ENCODE measurements at regions not wholly inside any gene's neighbourhood (a gene's known extent, or its start where the extent isn't known, plus 50 kb on each side); places are given as distances from the start of the nearest gene placed in this dataset.
"Not testable (repeated sequence)": the region's sequence is repeated elsewhere in the genome, so short reads cannot be mapped to it uniquely, and the experiment has no call there.

DNA sequence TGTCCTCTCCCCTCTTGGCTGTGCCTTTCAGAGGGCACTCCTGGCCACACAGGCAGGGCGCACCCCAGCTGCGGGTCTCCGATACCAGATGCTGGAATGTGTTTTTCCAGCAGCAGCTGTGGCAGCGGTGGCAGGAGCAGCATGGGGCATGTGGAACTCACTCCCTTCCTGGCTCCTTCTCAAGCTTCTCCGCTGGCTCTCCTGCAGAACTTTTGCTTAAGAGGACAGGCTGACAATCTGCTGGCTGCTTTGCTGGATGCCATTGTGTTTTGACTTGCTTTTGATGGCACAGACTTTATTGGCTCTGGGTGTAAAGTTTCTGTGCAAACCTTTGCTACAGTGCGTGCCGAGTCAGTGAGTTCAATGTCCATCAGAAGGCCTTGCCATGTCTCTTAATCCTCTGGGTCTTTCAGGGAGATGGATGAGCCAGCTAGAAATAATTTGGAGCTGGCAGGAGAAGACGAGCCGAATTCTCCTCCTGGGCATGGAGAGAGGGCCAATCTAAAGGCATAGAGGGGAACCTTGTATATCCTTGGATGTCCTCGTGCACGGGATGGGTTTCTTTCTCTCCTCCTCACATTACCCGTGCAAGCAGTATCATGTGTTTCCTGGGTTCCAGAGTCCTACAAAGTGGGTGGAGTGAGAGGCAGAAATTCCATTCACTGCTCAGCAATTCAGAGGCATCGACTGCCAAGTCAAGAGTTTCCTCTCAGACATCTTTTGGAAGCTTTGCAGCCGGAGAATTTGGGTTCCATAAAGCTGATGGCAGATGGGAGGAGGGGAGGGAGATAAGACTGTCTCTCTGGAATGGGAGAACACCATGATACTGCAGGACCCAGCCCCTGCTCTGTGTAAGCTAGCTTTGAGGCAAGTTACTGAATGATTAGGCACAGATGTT, 231.2 kb downstream of the FGF9 start:
- H3K4me3 Mint-ChIP-seq: no peak overlapping the region
- ATAC-seq: no peak
- DNase-seq: no peak
- H3K9me3 Mint-ChIP-seq: no peaks in the 10 kb centered on the region
- no peak overlapping the region for H3K27ac Mint-ChIP-seq
- no peaks in the 10 kb centered on the region for H3K36me3 Mint-ChIP-seq (ENCODE audit: low read depth)
- no peaks in the 10 kb centered on the region for H3K4me1 Mint-ChIP-seq
- H3K27me3 Mint-ChIP-seq: no peaks in the 10 kb centered on the region

DNA sequence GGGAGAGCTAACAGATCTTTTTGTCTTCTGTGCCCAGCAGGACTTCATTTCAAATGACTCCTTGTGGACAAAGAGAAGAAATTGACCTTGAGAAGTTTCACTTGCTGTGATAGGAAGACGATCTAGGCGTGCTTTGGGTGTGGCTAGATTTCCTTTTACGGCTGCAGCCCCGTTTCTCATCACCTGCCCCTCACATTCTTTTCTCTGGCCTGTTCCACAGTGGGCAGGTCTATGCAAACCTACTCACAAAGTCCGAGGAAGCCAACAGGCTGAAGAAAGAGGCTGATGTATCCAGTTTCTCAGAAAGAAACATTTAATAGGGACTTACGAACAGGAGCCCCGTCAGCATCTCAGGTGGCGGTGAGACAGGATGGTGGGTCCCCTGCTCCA, 231.8 kb downstream of the FGF9 start:
- Mint-ChIP-seq H3K36me3 (ENCODE audit: low read depth) (no peaks in the 10 kb centered on the region), H3K27ac (no peak overlapping the region), H3K9me3 (no peaks in the 10 kb centered on the region), H3K27me3 (no peaks in the 10 kb centered on the region), H3K4me3 (no peak overlapping the region), H3K4me1 (no peaks in the 10 kb centered on the region)
- ATAC-seq (no peak), DNase-seq (no peak)

DNA sequence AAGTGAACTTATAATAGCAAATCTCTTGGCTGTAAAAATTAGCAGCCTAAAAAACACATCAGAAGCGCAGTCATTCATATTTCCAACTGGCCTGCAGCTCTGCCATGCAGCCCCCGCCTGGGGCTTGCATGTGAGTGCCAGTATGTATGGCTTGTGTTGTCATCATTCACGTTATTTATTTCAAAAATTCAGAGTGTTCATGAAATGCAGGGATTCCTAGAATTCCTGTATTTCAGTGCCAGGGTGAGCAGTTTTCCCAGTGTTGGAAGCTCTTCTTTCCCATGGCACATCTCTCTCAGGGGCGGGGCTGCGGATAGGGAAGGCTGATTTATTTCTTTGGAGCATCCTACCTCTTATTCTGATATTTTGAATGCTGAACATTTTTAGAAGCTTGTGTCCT, 234.6 kb downstream of the FGF9 start:
- Mint-ChIP-seq H3K4me1 (no peaks in the 10 kb centered on the region), H3K27ac (no peak overlapping the region), H3K27me3 (no peaks in the 10 kb centered on the region), H3K36me3 (ENCODE audit: low read depth) (no peaks in the 10 kb centered on the region), H3K9me3 (no peaks in the 10 kb centered on the region), H3K4me3 (no peak overlapping the region)
- DNase-seq (no peak), ATAC-seq (no peak)

DNA sequence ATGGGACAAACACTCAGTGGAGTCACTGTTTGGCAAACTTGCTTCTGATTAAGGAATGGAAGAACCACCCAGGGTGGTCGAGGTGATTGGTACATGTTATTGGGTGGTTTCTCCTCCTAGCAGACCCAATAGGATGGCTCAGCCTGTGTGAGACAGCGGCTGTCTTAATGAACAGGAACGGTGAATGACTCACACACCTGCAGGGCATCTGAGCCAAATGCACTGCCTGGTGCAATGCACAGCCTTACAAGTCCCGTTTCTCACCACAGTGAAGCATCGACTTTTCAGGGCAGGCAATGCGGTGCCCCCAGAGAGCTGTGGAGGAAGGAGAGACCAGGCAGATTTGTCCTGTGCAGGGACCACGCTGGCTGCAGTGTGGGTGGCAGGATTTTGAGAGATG, 238.5 kb downstream of the FGF9 start:
- DNase-seq (no peak), ATAC-seq (no peak)
- Mint-ChIP-seq H3K9me3 (no peaks in the 10 kb centered on the region), H3K4me3 (no peak overlapping the region), H3K4me1 (no peaks in the 10 kb centered on the region), H3K27ac (no peak overlapping the region), H3K27me3 (no peaks in the 10 kb centered on the region), H3K36me3 (ENCODE audit: low read depth) (no peaks in the 10 kb centered on the region)

DNA sequence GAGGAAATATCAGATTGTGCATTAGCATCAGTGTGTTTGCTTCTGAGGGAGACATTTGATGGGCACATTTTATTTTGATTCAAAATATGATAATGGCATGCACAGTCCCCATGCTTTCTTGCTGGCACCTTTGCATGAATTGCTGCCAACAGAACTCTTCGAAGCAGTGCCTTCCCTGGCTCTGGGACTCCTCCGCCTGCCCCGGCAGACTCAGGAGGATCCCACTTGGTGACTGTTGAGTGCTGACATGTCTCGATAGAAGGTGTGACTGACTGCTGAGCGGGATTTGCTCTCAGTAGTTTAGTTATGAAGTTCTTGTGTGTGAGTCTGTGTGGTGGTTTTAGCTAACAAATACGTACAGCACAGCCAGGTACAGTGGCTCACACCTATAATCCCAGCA, 239.7 kb downstream of the FGF9 start:
- ATAC-seq: no peak
- no peaks in the 10 kb centered on the region for H3K36me3 Mint-ChIP-seq (ENCODE audit: low read depth)
- DNase-seq: no peak
- no peaks in the 10 kb centered on the region for H3K27me3 Mint-ChIP-seq
- H3K9me3 Mint-ChIP-seq: no peaks in the 10 kb centered on the region
- no peaks in the 10 kb centered on the region for H3K4me1 Mint-ChIP-seq
- no peak overlapping the region for H3K4me3 Mint-ChIP-seq
- H3K27ac Mint-ChIP-seq: no peak overlapping the region

DNA sequence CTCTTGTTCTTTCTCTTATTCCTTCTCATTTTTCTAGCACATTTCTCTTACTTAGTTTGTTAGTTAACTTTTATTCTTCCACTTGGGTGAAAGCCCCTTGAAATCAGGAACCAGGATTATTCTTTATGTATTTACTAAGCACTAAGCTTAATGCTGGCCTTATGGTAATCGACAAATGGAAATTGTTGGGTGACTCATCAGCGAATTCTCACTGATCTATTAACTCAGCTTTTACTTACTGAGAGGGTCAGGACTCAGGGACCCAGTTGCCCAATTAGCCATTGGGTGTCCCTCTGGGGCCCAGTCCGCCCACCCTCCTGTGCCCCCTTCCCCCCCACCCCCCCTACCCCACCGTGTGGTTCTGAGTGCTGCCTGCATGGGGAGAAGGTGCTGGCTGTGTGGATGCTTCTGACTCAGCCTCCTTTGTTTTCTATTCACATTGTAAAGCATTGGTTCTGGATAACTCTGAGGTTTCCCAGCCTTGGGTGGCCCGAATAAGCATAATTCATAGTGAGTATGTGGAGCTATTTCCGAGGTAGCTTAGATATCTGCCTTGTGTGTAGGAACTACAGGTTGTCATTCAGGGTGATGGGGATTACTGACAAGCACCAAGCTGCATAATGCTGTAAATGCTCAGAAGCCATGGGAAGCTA, 240.9 kb downstream of the FGF9 start:
- H3K27me3 Mint-ChIP-seq: no peaks in the 10 kb centered on the region
- H3K27ac Mint-ChIP-seq: no peak overlapping the region
- ATAC-seq: no peak
- no peaks in the 10 kb centered on the region for H3K4me1 Mint-ChIP-seq
- H3K4me3 Mint-ChIP-seq: no peak overlapping the region
- H3K36me3 Mint-ChIP-seq (ENCODE audit: low read depth): no peaks in the 10 kb centered on the region
- DNase-seq: no peak
- no peaks in the 10 kb centered on the region for H3K9me3 Mint-ChIP-seq

DNA sequence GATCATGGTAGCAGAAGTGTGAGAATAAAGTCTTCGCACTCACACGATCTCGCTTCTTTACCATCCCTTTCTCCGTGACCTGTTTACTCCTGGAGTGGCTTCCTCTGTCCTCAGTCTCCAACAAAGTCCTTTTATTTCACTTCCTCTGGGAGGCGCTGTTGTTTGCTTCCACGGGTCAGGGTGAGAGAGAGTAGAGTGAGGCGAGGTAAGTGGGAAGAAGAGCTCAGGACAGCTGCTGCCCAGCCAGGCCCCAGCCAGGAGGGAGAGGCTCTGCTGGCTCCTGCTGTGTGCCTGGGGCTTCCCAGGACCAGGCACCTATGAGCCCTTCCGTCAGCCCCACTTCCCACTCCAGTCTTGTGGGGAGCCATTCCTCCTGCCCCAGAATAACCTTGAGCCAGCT, 242.1 kb downstream of the FGF9 start:
- no peak overlapping the region for H3K27ac Mint-ChIP-seq
- no peaks in the 10 kb centered on the region for H3K36me3 Mint-ChIP-seq (ENCODE audit: low read depth)
- peak; percentile 14 for DNase-seq
- H3K9me3 Mint-ChIP-seq: peaks cover 3% of the 10 kb centered on the region
- no peak overlapping the region for H3K4me3 Mint-ChIP-seq
- no peaks in the 10 kb centered on the region for H3K4me1 Mint-ChIP-seq
- no peaks in the 10 kb centered on the region for H3K27me3 Mint-ChIP-seq
- ATAC-seq: peak; percentile 20

DNA sequence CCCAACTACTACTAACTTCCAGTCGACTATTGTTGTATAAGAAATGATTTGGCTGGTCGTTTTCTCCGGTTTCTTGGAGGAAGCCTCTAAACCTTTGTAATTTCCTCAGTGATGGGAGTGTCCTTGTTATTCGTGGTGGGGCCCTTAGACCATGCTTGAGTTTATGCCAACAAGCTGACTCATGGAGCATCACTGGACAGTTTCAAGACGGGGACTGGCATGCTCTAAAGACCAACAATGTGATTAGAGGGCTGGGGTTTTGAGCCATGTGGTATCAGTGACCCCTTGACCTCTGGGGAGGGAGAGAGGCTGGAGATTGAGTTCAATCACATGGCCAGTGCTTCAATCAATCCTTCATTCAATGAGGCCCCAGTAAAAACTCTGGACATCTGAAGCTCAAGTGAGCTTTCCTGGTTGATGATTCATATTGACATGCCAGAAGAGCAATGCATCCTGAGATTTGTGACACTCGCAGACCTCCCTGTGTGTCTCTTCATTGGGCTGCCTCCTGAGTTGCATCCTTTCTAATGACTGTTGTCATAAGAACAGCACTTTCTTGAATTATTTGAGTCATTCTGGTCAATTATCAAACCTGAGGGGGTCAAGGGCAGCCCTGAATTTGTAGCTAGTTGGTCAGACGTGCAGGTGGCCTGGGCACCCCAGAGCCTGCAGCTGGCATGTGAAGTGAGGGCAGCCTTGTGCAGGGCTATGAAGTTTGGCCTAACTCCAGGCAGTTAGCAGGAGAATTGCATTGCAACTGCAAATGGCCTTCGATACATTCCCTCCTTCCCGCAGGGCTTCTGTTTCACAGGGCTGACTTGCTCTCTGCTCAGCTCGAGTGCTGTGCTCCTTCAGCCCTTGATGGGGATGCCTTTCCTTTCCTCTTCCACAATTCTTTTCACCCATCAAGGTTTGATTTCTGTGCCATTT, 246.5 kb downstream of the FGF9 start:
- H3K36me3 Mint-ChIP-seq (ENCODE audit: low read depth): no peaks in the 10 kb centered on the region
- H3K9me3 Mint-ChIP-seq: peaks cover 3% of the 10 kb centered on the region
- no peak for ATAC-seq
- DNase-seq: no peak
- H3K4me1 Mint-ChIP-seq: no peaks in the 10 kb centered on the region
- no peaks in the 10 kb centered on the region for H3K27me3 Mint-ChIP-seq
- no peak overlapping the region for H3K4me3 Mint-ChIP-seq
- H3K27ac Mint-ChIP-seq: no peak overlapping the region

DNA sequence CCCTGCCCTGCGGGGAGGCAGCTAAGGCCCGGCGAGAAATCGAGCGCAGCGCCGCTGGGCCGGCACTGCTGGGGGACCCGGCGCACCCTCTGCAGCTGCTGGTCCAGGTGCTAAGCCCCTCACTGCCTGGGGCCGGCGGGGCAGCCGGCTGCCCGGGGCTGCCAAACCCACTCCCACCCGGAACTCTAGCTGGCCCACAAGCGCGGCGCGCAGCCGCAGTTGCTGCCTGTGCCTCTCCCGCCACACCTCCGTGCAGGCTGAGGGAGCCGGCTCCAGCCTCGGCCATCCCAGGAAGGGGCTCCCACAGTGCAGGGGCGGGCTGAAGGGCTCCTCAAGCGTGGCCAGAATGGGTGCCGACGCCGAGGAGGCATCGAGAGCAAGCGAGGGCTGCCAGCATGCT, 249.9 kb downstream of the FGF9 start:
- H3K4me1 Mint-ChIP-seq; H3K9me3 Mint-ChIP-seq; H3K36me3 Mint-ChIP-seq (ENCODE audit: low read depth); H3K4me3 Mint-ChIP-seq; ATAC-seq; H3K27ac Mint-ChIP-seq; DNase-seq; H3K27me3 Mint-ChIP-seq: not testable (repeated sequence)

DNA sequence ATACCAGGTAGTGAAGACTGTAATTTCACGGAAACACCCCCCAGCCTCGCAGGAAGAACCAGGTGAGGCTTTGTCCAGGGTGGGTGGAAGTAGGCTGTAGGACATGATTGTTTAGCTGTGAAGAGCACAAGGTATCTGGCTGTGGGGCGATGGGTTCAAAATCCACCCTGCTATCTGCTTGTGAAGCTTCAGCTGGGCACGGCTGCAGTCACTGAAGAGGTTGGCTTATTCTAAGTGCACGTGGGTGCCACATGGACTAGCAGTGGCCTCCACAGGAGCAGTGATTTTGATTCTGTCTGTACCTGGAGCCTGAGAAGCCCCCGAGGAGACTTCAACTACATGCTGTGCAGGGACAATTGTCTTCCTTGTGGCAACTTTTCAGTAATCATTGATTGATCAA, 254.1 kb downstream of the FGF9 start:
- H3K9me3 Mint-ChIP-seq: no peaks in the 10 kb centered on the region

DNA sequence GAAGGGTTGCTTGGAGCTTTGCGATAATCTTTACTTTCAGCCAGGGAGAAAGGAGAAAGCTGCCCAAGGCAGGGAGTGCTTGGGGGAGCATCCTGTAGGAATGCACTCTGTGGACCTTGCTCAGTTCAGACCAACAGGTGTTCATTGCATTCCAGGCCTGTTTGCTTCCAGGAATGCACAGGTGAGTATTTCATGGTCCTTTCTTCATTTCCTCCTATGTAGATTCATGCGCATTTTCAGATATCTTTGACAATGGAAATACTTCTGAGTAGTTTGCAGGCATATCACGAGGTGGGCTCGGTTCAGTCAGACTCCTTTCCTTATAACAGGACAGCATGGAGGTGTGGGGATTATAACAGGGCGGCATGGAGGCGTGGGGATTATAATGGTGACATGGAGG, 254.8 kb downstream of the FGF9 start:
- Mint-ChIP-seq H3K4me3 (no peak overlapping the region), H3K4me1 (no peaks in the 10 kb centered on the region), H3K9me3 (no peaks in the 10 kb centered on the region), H3K36me3 (ENCODE audit: low read depth) (no peaks in the 10 kb centered on the region), H3K27ac (no peak overlapping the region), H3K27me3 (peaks cover 2% of the 10 kb centered on the region)
- DNase-seq (no peak), ATAC-seq (no peak)

More for the DNA sequence above, 254.1 kb downstream of the FGF9 start:
- no peak overlapping the region for H3K4me3 Mint-ChIP-seq
- DNase-seq: no peak
- H3K27ac Mint-ChIP-seq: no peak overlapping the region
- H3K4me1 Mint-ChIP-seq: no peaks in the 10 kb centered on the region
- H3K36me3 Mint-ChIP-seq (ENCODE audit: low read depth): no peaks in the 10 kb centered on the region
- ATAC-seq: no peak
- peaks cover 2% of the 10 kb centered on the region for H3K27me3 Mint-ChIP-seq

DNA sequence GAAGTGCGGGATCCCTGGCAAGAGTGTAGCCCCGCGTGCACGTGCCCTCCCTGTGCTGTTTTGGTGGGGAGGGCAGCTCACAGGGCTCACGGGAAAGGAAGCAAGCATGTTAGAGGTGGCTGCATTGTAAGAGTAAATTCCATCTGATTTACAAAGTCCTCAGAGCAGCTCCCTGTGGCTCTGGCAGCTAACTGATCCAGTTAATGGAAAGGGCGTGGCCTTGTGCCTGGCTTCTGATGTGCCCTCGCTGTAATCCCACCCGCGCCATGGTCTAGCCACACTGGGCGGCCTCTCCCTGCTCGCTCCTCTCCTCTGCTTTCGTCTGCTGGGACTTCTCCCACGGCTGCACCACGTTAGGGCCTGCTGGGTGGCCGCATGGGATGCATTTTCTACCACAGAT, 258.5 kb downstream of the FGF9 start:
- Mint-ChIP-seq H3K9me3 (no peaks in the 10 kb centered on the region), H3K27me3 (no peaks in the 10 kb centered on the region), H3K36me3 (ENCODE audit: low read depth) (no peaks in the 10 kb centered on the region), H3K4me1 (no peaks in the 10 kb centered on the region), H3K27ac (no peak overlapping the region), H3K4me3 (no peak overlapping the region)
- DNase-seq (no peak), ATAC-seq (no peak)

DNA sequence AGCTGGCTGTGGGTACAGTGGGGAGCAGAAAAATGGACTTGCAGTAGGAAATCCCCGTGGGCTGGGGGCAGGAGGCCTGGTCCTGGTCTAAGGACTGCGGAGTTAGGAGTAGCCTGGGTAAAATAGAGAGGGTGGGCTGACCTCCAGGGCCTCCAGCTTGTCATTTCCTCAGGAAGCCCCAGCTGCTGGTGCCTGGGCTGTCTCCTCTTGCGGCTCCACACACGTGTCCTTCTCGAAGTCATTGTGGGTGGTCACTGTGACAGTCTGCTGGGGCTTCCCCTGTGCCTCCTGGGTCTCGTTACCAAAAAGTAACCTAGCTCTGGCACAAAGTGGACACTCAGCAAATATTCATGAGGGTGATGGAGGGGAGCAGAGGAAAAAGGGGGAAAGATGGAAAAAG, 259.7 kb downstream of the FGF9 start:
- no peak for ATAC-seq
- Mint-ChIP-seq H3K27ac (no peak overlapping the region), H3K4me3 (no peak overlapping the region), H3K36me3 (ENCODE audit: low read depth) (no peaks in the 10 kb centered on the region), H3K4me1 (no peaks in the 10 kb centered on the region), H3K27me3 (no peaks in the 10 kb centered on the region), H3K9me3 (no peaks in the 10 kb centered on the region)
- DNase-seq: no peak

DNA sequence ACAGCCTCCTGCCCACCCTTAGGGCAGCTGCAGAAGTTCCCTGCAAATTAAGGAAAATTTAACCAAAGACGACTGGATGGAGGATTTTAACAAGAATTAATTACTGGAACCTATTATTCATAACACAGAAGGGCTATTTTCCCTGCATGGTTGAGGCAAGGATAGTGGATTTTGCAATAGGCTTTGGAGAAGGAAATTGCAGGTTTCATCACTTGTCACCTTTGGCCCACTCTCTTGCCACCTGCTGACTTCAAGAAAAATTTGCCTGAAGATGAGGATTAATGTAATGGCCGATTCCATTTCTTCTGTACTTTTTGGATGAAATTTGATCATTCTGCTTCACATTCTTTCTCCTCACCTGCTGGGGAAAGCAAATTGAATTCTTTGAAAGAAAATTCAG, 261.7 kb downstream of the FGF9 start:
- Mint-ChIP-seq H3K27ac (no peak overlapping the region), H3K9me3 (no peaks in the 10 kb centered on the region), H3K4me1 (no peaks in the 10 kb centered on the region), H3K4me3 (no peak overlapping the region), H3K36me3 (ENCODE audit: low read depth) (no peaks in the 10 kb centered on the region), H3K27me3 (no peaks in the 10 kb centered on the region)
- DNase-seq: no peak
- no peak for ATAC-seq

DNA sequence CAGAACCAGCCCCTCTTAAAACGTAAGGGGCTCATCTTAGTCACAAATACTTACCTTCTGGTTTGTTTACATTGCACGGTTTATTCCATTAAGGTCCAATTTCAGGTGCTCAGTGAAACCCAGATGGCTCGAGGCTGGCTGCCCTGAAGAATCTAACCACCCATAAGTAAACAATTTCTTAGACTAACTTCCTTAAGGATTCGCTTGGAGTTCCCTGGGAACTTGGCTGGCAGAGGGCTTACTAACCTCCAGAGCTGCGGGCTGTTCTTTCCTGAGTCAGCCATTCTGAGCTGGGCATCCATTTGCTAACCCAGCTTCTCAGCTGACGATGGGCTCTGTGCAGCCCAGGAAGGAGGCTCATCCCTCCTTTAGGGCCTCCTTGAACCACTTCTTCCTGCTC, 262.1 kb downstream of the FGF9 start:
- H3K36me3 Mint-ChIP-seq (ENCODE audit: low read depth): no peaks in the 10 kb centered on the region
- no peaks in the 10 kb centered on the region for H3K27me3 Mint-ChIP-seq
- H3K27ac Mint-ChIP-seq: no peak overlapping the region
- H3K4me1 Mint-ChIP-seq: no peaks in the 10 kb centered on the region
- ATAC-seq (no peak), DNase-seq (no peak)
- no peak overlapping the region for H3K4me3 Mint-ChIP-seq
- H3K9me3 Mint-ChIP-seq: no peaks in the 10 kb centered on the region

All from activated naive CD8-positive, alpha-beta T cell treated with anti-CD3 and anti-CD28 coated beads, Interleukin-2, amount 50 U/mL, for 24 hours (primary cell).